ENCODE measurements at regions not wholly inside any gene's neighbourhood (a gene's known extent, or its start where the extent isn't known, plus 50 kb on each side); places are given as distances from the start of the nearest gene placed in this dataset.

- H3K36me3 ChIP-seq, result no peaks in the 10 kb centered on the region
- WGBS, 2 donors, result 73 to 78% methylated on average over 11 to 12 of the region's 12 CpGs
Measured at GRCh38 chr6:43865932-43866645, 96.1 kb downstream of the VEGFA start.

GRCh38 chr6:43865086-43865485, 95.1 kb downstream of the VEGFA start:
- no peaks in the 10 kb centered on the region for H3K4me1 ChIP-seq
- TF ChIP-seq POLR2A (IDR thresholded peaks at IDR 0.05) (no peak), CTCF (IDR thresholded peaks at IDR 0.05) (no peak)
- H3K27ac ChIP-seq, result no peak overlapping the region
- peaks cover 0 to 42% (median 0%) of the 10 kb centered on the region in 4 donors for H3K27me3 ChIP-seq
- H3K9me3 ChIP-seq, result no peaks in the 10 kb centered on the region
- no peak for DNase-seq
- 85 to 97% methylated on average over 3 to 4 of the region's 4 CpGs for WGBS, 2 donors
- no peaks in the 10 kb centered on the region for H3K36me3 ChIP-seq
- intact Hi-C loops (cut with DNase I), result no loop called here
- H3K4me3 ChIP-seq, result no peak overlapping the region

More at GRCh38 chr6:43865932-43866645, 96.1 kb downstream of the VEGFA start:
- DNase-seq, result no peak
- H3K9me3 ChIP-seq, result no peaks in the 10 kb centered on the region
- no peak for TF ChIP-seq POLR2A (IDR thresholded peaks at IDR 0.05)
- TF ChIP-seq CTCF (IDR thresholded peaks at IDR 0.05), result no peak
- no peak overlapping the region for H3K27ac ChIP-seq
- H3K4me1 ChIP-seq, result no peaks in the 10 kb centered on the region
- intact Hi-C loops (cut with DNase I), result no loop called here
- H3K4me3 ChIP-seq, result no peak overlapping the region
- H3K27me3 ChIP-seq, result peaks cover 0 to 42% (median 0%) of the 10 kb centered on the region in 4 donors

GRCh38 chr6:43862925-43863324, 92.9 kb downstream of the VEGFA start:
- Histone ChIP-seq H3K9me3 (no peaks in the 10 kb centered on the region), H3K4me3 (no peak overlapping the region), H3K27ac (no peak overlapping the region), H3K4me1 (no peaks in the 10 kb centered on the region), H3K36me3 (no peaks in the 10 kb centered on the region), H3K27me3 (peaks cover 0 to 32% (median 0%) of the 10 kb centered on the region in 4 donors)
- WGBS, 2 donors, result 66 to 74% methylated on average over 2 of the region's 2 CpGs
- no peak for DNase-seq
- TF ChIP-seq CTCF (IDR thresholded peaks at IDR 0.05) (no peak), POLR2A (IDR thresholded peaks at IDR 0.05) (no peak)
- intact Hi-C loops (cut with DNase I), result no loop called here

GRCh38 chr6:43861212-43861894, 91.3 kb downstream of the VEGFA start:
- H3K4me1 ChIP-seq, result no peaks in the 10 kb centered on the region
- WGBS, 2 donors, result 83 to 90% methylated on average over 14 of the region's 14 CpGs
- H3K4me3 ChIP-seq, result no peak overlapping the region
- DNase-seq, result no peak
- TF ChIP-seq CTCF (IDR thresholded peaks at IDR 0.05), result no peak
- no peak for TF ChIP-seq POLR2A (IDR thresholded peaks at IDR 0.05)
- no peaks in the 10 kb centered on the region for H3K9me3 ChIP-seq
- H3K36me3 ChIP-seq, result no peaks in the 10 kb centered on the region
- intact Hi-C loops (cut with DNase I), result no loop called here
- peaks cover 0 to 25% (median 0%) of the 10 kb centered on the region in 4 donors for H3K27me3 ChIP-seq
- H3K27ac ChIP-seq, result no peak overlapping the region

- intact Hi-C loops (cut with DNase I), result no loop called here
- WGBS, 2 donors, result 55 to 77% methylated on average over 7 of the region's 7 CpGs
- H3K9me3 ChIP-seq, result no peaks in the 10 kb centered on the region
- no peak for TF ChIP-seq CTCF (IDR thresholded peaks at IDR 0.05)
- no peak for TF ChIP-seq POLR2A (IDR thresholded peaks at IDR 0.05)
- no peak for DNase-seq
- no peaks in the 10 kb centered on the region for H3K4me1 ChIP-seq
- no peak overlapping the region for H3K27ac ChIP-seq
- H3K36me3 ChIP-seq, result no peaks in the 10 kb centered on the region
- H3K4me3 ChIP-seq, result no peak overlapping the region
- H3K27me3 ChIP-seq, result peaks cover 0 to 25% (median 0%) of the 10 kb centered on the region in 4 donors
Measured at GRCh38 chr6:43860285-43860684, 90.3 kb downstream of the VEGFA start.

Measured in esophagus squamous epithelium (tissue), 5 donors.